AG09309 (cell line): ENCODE measurements at regions not wholly inside any gene's neighbourhood (a gene's known extent, or its start where the extent isn't known, plus 50 kb on each side); places are given as distances from the start of the nearest gene placed in this dataset.
A peak's percentile ranks its signal among the peaks of the same experiment; 100 is the strongest.

Source experiments
- DNase-seq: peaks from one replicate; pipeline ENCODE4 v3.0.0-alpha.2; 2010; ENCODE audit warnings: low read depth
- H3K4me3 ChIP-seq: 2 replicates; pipeline ENCODE4 v1.5.1; 2011; ENCODE audit warnings: mild to moderate bottlenecking, low read depth, low read length, moderate library complexity; ENCODE audit not compliant: control insufficient read depth
- TF ChIP-seq, protein P1 (sequence below): IDR thresholded peaks from 2 replicates; pipeline ENCODE4 v1.5.1; 2011; ENCODE audit warnings: mild to moderate bottlenecking, low read depth, low read length, inconsistent platforms; ENCODE audit not compliant: insufficient read depth, control insufficient read depth; ENCODE audit errors: missing control alignments

DNA sequence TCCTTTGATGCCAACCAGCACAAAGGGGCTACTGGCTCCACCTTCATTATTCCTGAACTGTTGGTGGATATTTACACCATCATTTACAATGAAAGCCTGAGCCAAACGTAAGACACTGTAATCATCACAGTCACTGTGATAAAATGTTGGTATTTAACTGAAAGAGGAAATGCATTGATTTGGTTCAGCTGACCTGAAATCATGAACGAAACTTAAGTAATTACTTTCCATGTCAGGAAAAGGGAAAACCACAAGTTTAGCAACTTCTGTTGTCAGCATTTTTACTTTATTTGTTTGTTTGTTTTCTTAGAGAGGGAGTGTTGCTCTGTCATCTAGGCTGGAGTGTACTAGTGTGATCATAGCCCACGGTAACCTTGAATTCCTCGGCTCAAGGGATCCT, 247.8 kb upstream of the FAM47A start:
- no peak overlapping the region for H3K4me3 ChIP-seq
- no peak for DNase-seq
- TF ChIP-seq, protein P1, sequence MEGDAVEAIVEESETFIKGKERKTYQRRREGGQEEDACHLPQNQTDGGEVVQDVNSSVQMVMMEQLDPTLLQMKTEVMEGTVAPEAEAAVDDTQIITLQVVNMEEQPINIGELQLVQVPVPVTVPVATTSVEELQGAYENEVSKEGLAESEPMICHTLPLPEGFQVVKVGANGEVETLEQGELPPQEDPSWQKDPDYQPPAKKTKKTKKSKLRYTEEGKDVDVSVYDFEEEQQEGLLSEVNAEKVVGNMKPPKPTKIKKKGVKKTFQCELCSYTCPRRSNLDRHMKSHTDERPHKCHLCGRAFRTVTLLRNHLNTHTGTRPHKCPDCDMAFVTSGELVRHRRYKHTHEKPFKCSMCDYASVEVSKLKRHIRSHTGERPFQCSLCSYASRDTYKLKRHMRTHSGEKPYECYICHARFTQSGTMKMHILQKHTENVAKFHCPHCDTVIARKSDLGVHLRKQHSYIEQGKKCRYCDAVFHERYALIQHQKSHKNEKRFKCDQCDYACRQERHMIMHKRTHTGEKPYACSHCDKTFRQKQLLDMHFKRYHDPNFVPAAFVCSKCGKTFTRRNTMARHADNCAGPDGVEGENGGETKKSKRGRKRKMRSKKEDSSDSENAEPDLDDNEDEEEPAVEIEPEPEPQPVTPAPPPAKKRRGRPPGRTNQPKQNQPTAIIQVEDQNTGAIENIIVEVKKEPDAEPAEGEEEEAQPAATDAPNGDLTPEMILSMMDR: no peak

DNA sequence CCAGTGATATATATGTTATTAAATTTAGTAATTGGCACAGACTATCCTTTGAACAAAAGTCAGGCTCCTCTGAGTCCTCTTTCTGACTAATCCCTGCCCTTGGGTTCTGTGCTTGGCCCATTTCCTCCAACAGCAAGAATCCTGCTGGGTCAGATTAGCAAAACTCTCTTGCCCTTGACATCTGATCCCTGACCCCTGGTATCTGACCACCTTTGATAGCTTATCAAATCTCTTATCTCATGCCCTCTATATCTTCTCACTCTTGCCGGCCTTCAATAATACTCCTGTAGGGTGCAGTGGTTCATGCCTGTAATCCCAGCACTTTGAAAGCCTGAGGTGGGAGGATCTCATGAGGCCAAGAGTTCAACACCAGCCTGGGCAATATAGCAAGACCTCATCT, 245.5 kb upstream of the FAM47A start:
- no peak overlapping the region for H3K4me3 ChIP-seq
- TF ChIP-seq, protein P1: no peak
- no peak for DNase-seq

DNA sequence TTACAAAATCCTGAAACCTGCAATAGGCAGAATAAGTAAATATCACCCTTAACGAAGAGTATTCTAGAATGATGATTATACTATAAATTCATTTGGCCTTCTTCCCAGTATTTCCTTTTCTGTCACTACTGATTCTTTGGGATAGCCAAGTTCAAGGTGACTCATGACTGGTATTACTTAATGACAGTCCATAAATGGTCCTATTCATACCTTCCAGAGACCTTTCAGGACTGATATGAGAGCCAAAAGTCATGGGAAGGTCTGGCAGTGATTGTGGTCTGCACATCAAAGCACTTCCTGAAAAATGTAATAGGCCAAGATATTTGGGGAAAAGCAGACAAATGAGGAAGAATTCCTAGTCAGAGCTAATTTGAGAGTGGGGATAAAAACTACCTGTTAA, 239.6 kb upstream of the FAM47A start:
- TF ChIP-seq, protein P1: no peak
- no peak for DNase-seq
- no peak overlapping the region for H3K4me3 ChIP-seq

DNA sequence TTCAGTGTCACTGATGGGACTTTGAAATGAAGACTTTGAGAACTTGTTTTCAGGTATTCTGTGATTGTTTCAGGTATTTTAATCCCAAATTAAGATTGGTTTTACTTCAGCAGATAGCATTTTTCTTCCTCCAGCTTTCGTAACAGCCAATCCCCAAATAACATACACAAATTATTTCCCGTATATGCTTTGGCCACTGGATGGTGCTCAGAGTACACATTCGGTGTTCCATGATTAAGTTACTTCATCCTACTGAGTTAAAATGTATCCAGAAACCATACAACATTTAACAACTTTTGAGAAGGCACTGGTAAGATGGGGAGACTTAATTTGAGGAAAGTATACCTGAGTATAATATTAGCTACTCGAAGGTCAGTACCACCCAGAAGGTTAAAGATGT, 233.4 kb upstream of the FAM47A start:
- DNase-seq: no peak
- no peak overlapping the region for H3K4me3 ChIP-seq

DNA sequence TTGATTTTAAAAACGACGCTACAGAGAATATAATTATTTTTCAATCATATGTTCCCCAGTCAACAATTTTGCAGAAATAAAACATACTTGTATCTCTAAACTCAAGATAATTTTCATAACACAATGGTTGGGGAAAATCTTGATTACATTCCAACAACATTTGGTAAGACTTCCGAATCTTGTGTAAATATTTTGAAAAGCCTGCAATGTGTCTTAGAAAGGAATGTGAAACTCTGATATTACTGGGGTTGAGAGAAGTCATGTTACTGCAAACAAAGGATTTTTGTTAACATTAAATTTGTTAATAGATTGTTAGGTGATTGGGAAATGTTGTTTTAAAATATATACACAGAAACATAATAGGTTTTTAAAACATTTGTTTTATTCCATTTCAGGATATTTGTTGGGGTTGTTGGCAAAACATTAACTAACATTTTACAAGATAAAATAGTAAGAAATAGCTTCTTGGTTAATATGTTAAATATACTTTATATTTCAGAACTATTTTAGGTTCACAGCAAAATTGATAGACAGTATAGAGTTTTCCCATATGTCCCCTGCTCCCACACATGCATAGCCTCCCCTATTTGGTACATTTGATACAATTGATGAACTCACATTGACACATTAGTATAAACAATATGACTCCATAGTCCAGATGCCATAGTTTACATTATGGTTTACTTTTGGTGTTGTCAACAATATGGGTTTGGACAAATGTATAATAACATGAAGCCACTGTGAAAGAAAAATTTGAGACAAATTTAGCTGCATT, 218.6 kb upstream of the FAM47A start:
- H3K4me3 ChIP-seq: no peak overlapping the region
- no peak for DNase-seq
- TF ChIP-seq, protein P1: no peak

More for the DNA sequence above, 233.4 kb upstream of the FAM47A start:
- TF ChIP-seq, protein P1: peak; percentile 31

DNA sequence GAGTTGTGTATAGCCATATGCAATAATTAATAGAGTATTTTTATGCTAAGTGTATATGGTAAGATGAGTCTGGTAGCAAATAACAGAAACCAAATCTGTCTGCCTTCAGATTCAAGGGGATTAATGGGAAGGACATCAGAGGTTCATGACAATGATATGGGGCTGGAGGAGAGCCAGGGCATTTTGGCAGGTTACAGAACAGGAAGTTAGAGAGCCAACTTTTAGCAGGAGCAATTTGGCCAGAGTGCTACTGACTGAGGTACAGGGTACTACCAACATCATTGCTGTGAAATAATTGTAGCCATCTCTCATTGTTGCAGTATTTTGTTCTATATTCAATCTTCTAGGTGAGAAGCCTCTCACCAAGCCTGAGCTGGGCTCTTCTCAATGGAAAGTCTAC, 210.9 kb upstream of the FAM47A start:
- no peak overlapping the region for H3K4me3 ChIP-seq
- TF ChIP-seq, protein P1: no peak
- DNase-seq: no peak
